ENCODE measurements at regions not wholly inside any gene's neighbourhood (a gene's known extent, or its start where the extent isn't known, plus 50 kb on each side); places are given as distances from the start of the nearest gene placed in this dataset.

GRCh38 chr9:91047993-91048607 lies 246.5 kb downstream of the SYK start:
- Histone ChIP-seq H2AFZ (ENCODE audit: low read depth, low read length) (no peak overlapping the region), H4K20me1 (ENCODE audit: insufficient read depth, low read length) (no peaks in the 10 kb centered on the region), H3K36me3 (ENCODE audit: insufficient read depth, low read length) (no peaks in the 10 kb centered on the region), H3K79me2 (ENCODE audit: insufficient read depth, low read length) (no peaks in the 10 kb centered on the region), H3K9ac (ENCODE audit: low read depth, low read length) (no peak overlapping the region), H3K9me3 (ENCODE audit: insufficient read depth, low read length, severe bottlenecking) (no peaks in the 10 kb centered on the region), H3K4me2 (ENCODE audit: insufficient read depth, low read length) (peak overlapping the region; percentile 34), H3K27ac (ENCODE audit: low read length) (no peak overlapping the region), H3K4me1 (ENCODE audit: insufficient read depth, low read length) (peaks cover 16% of the 10 kb centered on the region), H3K27me3 (ENCODE audit: insufficient read depth, low read length, poor library complexity) (peaks cover 10% of the 10 kb centered on the region), H3K4me3 (ENCODE audit: low read depth in 1 of 2, low read length in 2 of 2) (no peak overlapping the region)
- DNase-seq (no peak), ATAC-seq (ENCODE audit: insufficient read depth, low read depth) (0 out of 3 replicates have a peak, but pooled peaks have one; percentile 45)
- no peak for TF ChIP-seq CTCF (IDR thresholded peaks at IDR 0.05; ENCODE audit: borderline replicate concordance, extremely low read depth, low read length, poor library complexity, severe bottlenecking)
- no peak for TF ChIP-seq EZH2 (IDR thresholded peaks at IDR 0.05; ENCODE audit: borderline replicate concordance, low read depth, low read length, severe bottlenecking)

- ATAC-seq (ENCODE audit: insufficient read depth, low read depth) (no peak), DNase-seq (no peak)
- H3K27me3 ChIP-seq (ENCODE audit: insufficient read depth, low read length, poor library complexity) = peaks cover 10% of the 10 kb centered on the region
- H3K79me2 ChIP-seq (ENCODE audit: insufficient read depth, low read length) = no peaks in the 10 kb centered on the region
- TF ChIP-seq CTCF (IDR thresholded peaks at IDR 0.05; ENCODE audit: borderline replicate concordance, extremely low read depth, low read length, poor library complexity, severe bottlenecking) = no peak
- TF ChIP-seq EZH2 (IDR thresholded peaks at IDR 0.05; ENCODE audit: borderline replicate concordance, low read depth, low read length, severe bottlenecking) = no peak
- H3K9me3 ChIP-seq (ENCODE audit: insufficient read depth, low read length, severe bottlenecking) = no peaks in the 10 kb centered on the region
- peaks cover 16% of the 10 kb centered on the region for H3K4me1 ChIP-seq (ENCODE audit: insufficient read depth, low read length)
- no peak overlapping the region for H3K27ac ChIP-seq (ENCODE audit: low read length)
- H2AFZ ChIP-seq (ENCODE audit: low read depth, low read length) = no peak overlapping the region
- H3K36me3 ChIP-seq (ENCODE audit: insufficient read depth, low read length) = no peaks in the 10 kb centered on the region
- H3K4me3 ChIP-seq (ENCODE audit: low read depth in 1 of 2, low read length in 2 of 2) = no peak overlapping the region
- no peak overlapping the region; the same call in 1 of the 2 replicates for H3K4me2 ChIP-seq (ENCODE audit: insufficient read depth, low read length)
- H3K9ac ChIP-seq (ENCODE audit: low read depth, low read length) = no peak overlapping the region
- H4K20me1 ChIP-seq (ENCODE audit: insufficient read depth, low read length) = no peaks in the 10 kb centered on the region
Measured at GRCh38 chr9:91048749-91049148, 247.1 kb downstream of the SYK start.

GRCh38 chr9:91053824-91054223 lies 252.2 kb downstream of the SYK start:
- no peaks in the 10 kb centered on the region for H3K79me2 ChIP-seq (ENCODE audit: insufficient read depth, low read length)
- no peak for DNase-seq
- H2AFZ ChIP-seq (ENCODE audit: low read depth, low read length) = no peak overlapping the region
- no peak overlapping the region for H3K4me2 ChIP-seq (ENCODE audit: insufficient read depth, low read length)
- no peak overlapping the region for H3K4me3 ChIP-seq (ENCODE audit: low read depth in 1 of 2, low read length in 2 of 2)
- H4K20me1 ChIP-seq (ENCODE audit: insufficient read depth, low read length) = no peaks in the 10 kb centered on the region
- no peak for ATAC-seq (ENCODE audit: insufficient read depth, low read depth)
- H3K9ac ChIP-seq (ENCODE audit: low read depth, low read length) = no peak overlapping the region
- H3K9me3 ChIP-seq (ENCODE audit: insufficient read depth, low read length, severe bottlenecking) = no peaks in the 10 kb centered on the region
- no peaks in the 10 kb centered on the region for H3K4me1 ChIP-seq (ENCODE audit: insufficient read depth, low read length)
- no peak overlapping the region for H3K27ac ChIP-seq (ENCODE audit: low read length)
- no peaks in the 10 kb centered on the region for H3K36me3 ChIP-seq (ENCODE audit: insufficient read depth, low read length)
- H3K27me3 ChIP-seq (ENCODE audit: insufficient read depth, low read length, poor library complexity) = peaks cover 5% of the 10 kb centered on the region
- no peak for TF ChIP-seq EZH2 (IDR thresholded peaks at IDR 0.05; ENCODE audit: borderline replicate concordance, low read depth, low read length, severe bottlenecking)
- no peak for TF ChIP-seq CTCF (IDR thresholded peaks at IDR 0.05; ENCODE audit: borderline replicate concordance, extremely low read depth, low read length, poor library complexity, severe bottlenecking)

All from DND-41 (cell line).